ENCODE measurements at regions not wholly inside any gene's neighbourhood (a gene's known extent, or its start where the extent isn't known, plus 50 kb on each side); places are given as distances from the start of the nearest gene placed in this dataset.

DNA sequence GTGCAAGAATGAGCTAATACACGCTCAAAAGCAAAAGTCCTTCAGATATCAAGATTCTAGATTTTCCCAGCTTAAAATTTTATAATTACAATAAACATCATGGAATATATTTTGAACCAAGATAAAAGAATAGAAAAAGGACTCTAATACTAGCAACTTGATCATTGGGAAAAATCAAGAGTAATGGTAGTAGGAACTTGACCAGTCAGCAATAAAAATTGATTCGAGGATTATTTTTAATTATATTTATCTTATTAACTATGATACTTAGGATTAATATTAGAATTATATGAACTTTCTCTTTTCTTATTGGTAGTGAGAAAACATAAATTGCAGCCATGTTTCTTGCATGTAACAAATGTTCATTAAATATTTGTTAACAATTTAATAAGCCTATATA is 152.0 kb downstream of the GNAI1 start:
- Histone ChIP-seq H4K20me1 (ENCODE audit: insufficient read depth, low read length) (no peaks in the 10 kb centered on the region), H3K4me1 (ENCODE audit: insufficient read depth, low read length) (no peaks in the 10 kb centered on the region), H3K36me3 (ENCODE audit: insufficient read depth, low read length) (no peaks in the 10 kb centered on the region), H2AFZ (ENCODE audit: low read depth, low read length) (no peak overlapping the region), H3K9ac (ENCODE audit: low read depth, low read length) (no peak overlapping the region), H3K79me2 (ENCODE audit: insufficient read depth, low read length) (no peaks in the 10 kb centered on the region), H3K4me3 (ENCODE audit: low read depth in 1 of 2, low read length in 2 of 2) (no peak overlapping the region), H3K27ac (ENCODE audit: low read length) (no peak overlapping the region), H3K27me3 (ENCODE audit: insufficient read depth, low read length, poor library complexity) (no peaks in the 10 kb centered on the region), H3K9me3 (ENCODE audit: insufficient read depth, low read length, severe bottlenecking) (no peaks in the 10 kb centered on the region), H3K4me2 (ENCODE audit: insufficient read depth, low read length) (no peak overlapping the region)
- TF ChIP-seq, protein P1, sequence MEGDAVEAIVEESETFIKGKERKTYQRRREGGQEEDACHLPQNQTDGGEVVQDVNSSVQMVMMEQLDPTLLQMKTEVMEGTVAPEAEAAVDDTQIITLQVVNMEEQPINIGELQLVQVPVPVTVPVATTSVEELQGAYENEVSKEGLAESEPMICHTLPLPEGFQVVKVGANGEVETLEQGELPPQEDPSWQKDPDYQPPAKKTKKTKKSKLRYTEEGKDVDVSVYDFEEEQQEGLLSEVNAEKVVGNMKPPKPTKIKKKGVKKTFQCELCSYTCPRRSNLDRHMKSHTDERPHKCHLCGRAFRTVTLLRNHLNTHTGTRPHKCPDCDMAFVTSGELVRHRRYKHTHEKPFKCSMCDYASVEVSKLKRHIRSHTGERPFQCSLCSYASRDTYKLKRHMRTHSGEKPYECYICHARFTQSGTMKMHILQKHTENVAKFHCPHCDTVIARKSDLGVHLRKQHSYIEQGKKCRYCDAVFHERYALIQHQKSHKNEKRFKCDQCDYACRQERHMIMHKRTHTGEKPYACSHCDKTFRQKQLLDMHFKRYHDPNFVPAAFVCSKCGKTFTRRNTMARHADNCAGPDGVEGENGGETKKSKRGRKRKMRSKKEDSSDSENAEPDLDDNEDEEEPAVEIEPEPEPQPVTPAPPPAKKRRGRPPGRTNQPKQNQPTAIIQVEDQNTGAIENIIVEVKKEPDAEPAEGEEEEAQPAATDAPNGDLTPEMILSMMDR (IDR thresholded peaks at IDR 0.05; ENCODE audit: borderline replicate concordance, extremely low read depth, low read length, poor library complexity, severe bottlenecking), result no peak
- no peak for TF ChIP-seq EZH2 (IDR thresholded peaks at IDR 0.05; ENCODE audit: borderline replicate concordance, low read depth, low read length, severe bottlenecking)
- DNase-seq (no peak), ATAC-seq (ENCODE audit: insufficient read depth, low read depth) (no peak)

DNA sequence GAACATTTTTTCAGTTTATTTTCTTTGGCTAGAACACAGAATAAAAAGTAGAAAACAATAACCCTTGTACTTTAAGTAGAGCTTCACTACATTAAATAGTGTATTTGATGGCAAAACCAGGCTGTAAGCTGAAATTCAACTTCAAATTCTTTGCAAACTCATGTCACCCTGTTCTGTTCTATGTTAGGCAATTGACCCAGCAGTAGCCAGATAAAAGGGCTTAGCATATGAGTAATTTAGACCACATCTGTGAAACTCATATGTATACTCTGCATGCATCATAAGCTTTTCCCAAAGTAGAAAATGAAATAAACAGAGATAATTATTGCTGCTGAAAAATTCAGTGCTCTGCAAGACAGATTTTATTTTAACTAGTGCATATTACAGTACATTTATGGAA is 150.2 kb downstream of the GNAI1 start:
- TF ChIP-seq, protein P1 (IDR thresholded peaks at IDR 0.05; ENCODE audit: borderline replicate concordance, extremely low read depth, low read length, poor library complexity, severe bottlenecking), result no peak
- TF ChIP-seq EZH2 (IDR thresholded peaks at IDR 0.05; ENCODE audit: borderline replicate concordance, low read depth, low read length, severe bottlenecking), result no peak
- ATAC-seq (ENCODE audit: insufficient read depth, low read depth) (no peak), DNase-seq (no peak)
- Histone ChIP-seq H3K27ac (ENCODE audit: low read length) (no peak overlapping the region), H3K4me2 (ENCODE audit: insufficient read depth, low read length) (no peak overlapping the region), H3K36me3 (ENCODE audit: insufficient read depth, low read length) (no peaks in the 10 kb centered on the region), H2AFZ (ENCODE audit: low read depth, low read length) (no peak overlapping the region), H3K9ac (ENCODE audit: low read depth, low read length) (no peak overlapping the region), H4K20me1 (ENCODE audit: insufficient read depth, low read length) (no peaks in the 10 kb centered on the region), H3K4me1 (ENCODE audit: insufficient read depth, low read length) (no peaks in the 10 kb centered on the region), H3K27me3 (ENCODE audit: insufficient read depth, low read length, poor library complexity) (no peaks in the 10 kb centered on the region), H3K9me3 (ENCODE audit: insufficient read depth, low read length, severe bottlenecking) (no peaks in the 10 kb centered on the region), H3K4me3 (ENCODE audit: low read depth in 1 of 2, low read length in 2 of 2) (no peak overlapping the region), H3K79me2 (ENCODE audit: insufficient read depth, low read length) (no peaks in the 10 kb centered on the region)

DNA sequence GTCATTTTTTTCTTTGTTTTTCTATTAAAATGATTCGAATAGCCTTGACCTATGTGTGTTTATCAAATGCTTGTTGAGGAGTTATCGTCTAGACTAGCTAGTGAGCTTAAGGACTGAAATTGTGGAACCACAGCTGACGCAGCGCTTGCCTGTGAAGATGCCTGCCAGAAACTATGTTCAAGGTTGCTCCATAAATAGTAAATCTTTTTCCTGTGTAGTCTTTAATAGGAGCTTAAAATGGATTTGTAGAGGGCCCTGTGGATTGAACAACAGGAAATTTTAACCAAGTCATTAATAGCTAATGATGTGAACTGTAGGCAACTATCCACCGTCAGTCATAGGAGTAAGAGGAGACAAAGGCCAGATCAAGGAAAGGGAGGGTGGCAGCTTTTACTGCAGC is 145.1 kb downstream of the GNAI1 start:
- H3K9me3 ChIP-seq (ENCODE audit: insufficient read depth, low read length, severe bottlenecking), result no peaks in the 10 kb centered on the region
- H3K27ac ChIP-seq (ENCODE audit: low read length), result no peak overlapping the region
- H3K4me2 ChIP-seq (ENCODE audit: insufficient read depth, low read length), result no peak overlapping the region

More for the DNA sequence above, 145.1 kb downstream of the GNAI1 start:
- TF ChIP-seq, protein P1 (IDR thresholded peaks at IDR 0.05; ENCODE audit: borderline replicate concordance, extremely low read depth, low read length, poor library complexity, severe bottlenecking), result no peak
- TF ChIP-seq EZH2 (IDR thresholded peaks at IDR 0.05; ENCODE audit: borderline replicate concordance, low read depth, low read length, severe bottlenecking), result no peak
- DNase-seq, result no peak
- Histone ChIP-seq H3K27me3 (ENCODE audit: insufficient read depth, low read length, poor library complexity) (no peaks in the 10 kb centered on the region), H3K4me1 (ENCODE audit: insufficient read depth, low read length) (peaks cover 6% of the 10 kb centered on the region; the same call in 1 of the 2 replicates), H3K79me2 (ENCODE audit: insufficient read depth, low read length) (no peaks in the 10 kb centered on the region), H4K20me1 (ENCODE audit: insufficient read depth, low read length) (no peaks in the 10 kb centered on the region), H3K9ac (ENCODE audit: low read depth, low read length) (no peak overlapping the region), H3K4me3 (ENCODE audit: low read depth in 1 of 2, low read length in 2 of 2) (no peak overlapping the region), H2AFZ (ENCODE audit: low read depth, low read length) (no peak overlapping the region), H3K36me3 (ENCODE audit: insufficient read depth, low read length) (no peaks in the 10 kb centered on the region)
- ATAC-seq (ENCODE audit: insufficient read depth, low read depth), result no peak
